ENCODE measurements at regions not wholly inside any gene's neighbourhood (a gene's known extent, or its start where the extent isn't known, plus 50 kb on each side); places are given as distances from the start of the nearest gene placed in this dataset.

DNA sequence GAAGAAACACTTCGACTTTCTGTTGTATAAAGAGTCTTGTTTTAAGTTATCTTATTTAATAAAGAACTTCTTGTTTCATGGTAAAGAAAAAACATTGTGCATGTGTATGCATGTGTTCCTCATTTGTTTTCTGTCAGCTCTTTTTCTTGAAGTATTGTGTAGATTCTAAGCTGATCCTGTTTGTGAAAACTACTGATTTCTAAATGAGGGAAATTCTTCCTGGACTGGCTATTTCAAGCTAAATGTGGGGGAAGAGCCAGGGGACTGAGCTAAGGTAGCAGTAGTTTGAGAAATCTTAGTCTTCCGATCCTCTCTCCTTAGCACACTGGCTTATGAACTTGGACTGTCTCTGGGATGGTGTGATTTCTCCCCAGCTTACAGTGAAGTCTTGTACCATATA is 56.4 kb upstream of the RBMS1 start:
- Mint-ChIP-seq H3K4me3 (no peak overlapping the region), H3K27ac (no peak overlapping the region), H3K9me3 (peaks cover 3% of the 10 kb centered on the region), H3K4me1 (ENCODE audit: low read depth) (peaks cover 1% of the 10 kb centered on the region), H3K36me3 (ENCODE audit: low read depth) (no peaks in the 10 kb centered on the region), H3K27me3 (ENCODE audit: low read depth) (no peaks in the 10 kb centered on the region)

DNA sequence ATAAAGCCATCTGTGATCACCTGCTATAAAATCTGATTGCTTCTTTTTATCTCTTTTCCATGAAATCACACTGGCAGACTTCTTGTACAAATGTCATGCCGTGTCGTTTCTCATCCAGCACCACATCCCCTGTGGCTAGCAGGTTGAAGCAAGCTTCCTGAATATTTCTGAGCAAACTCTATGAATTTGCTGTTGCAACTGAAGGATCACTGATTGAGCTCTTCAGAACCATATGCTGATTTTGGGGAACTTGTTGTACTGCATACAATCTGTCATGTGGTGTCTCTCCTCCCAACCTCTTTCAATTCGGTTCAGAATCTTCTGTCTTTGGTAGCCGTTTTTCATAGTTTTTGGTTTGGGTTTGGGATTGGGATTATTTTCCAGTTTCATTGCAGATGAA is 57.7 kb upstream of the RBMS1 start:
- peaks cover 1% of the 10 kb centered on the region for H3K4me1 Mint-ChIP-seq (ENCODE audit: low read depth)
- no peak overlapping the region for H3K4me3 Mint-ChIP-seq
- peaks cover 3% of the 10 kb centered on the region for H3K9me3 Mint-ChIP-seq
- H3K36me3 Mint-ChIP-seq (ENCODE audit: low read depth) = no peaks in the 10 kb centered on the region
- H3K27ac Mint-ChIP-seq = no peak overlapping the region
- H3K27me3 Mint-ChIP-seq (ENCODE audit: low read depth) = peaks cover under 1% of the 10 kb centered on the region

DNA sequence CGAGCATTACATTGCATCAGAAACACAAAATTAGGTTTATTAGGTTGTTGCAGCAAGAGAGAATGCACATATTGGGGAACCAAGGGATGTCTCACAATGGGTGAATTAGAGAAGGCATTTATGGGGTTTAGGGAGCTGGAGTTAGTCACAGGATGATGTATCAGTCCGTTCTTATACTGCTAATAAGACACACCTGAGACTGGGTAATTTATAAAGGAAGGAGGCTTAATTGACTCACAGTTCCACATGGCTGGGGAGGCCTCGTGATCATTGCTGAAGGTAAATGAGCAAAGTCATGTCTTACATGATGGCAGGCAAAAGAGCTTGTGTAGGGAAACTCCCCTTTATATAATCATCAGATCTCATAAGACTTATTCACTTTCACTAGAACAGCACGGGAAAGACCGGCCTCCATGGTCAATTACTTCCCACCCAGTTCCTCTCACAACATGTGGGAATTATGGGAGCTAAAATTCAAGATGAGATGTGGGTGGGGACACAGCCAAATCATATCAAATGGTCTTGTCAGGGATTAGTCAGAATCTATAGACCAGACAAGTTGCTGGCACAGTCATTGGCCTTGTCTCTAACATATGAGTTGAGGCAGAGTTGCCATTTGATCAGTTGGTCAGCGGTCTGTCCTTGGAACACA is 61.9 kb upstream of the RBMS1 start:
- H3K27me3 Mint-ChIP-seq (ENCODE audit: low read depth) = peaks cover 3% of the 10 kb centered on the region
- H3K4me1 Mint-ChIP-seq (ENCODE audit: low read depth) = peaks cover 1% of the 10 kb centered on the region
- no peak overlapping the region for H3K27ac Mint-ChIP-seq
- H3K36me3 Mint-ChIP-seq (ENCODE audit: low read depth) = no peaks in the 10 kb centered on the region
- H3K9me3 Mint-ChIP-seq = peaks cover 7% of the 10 kb centered on the region
- H3K4me3 Mint-ChIP-seq = no peak overlapping the region

DNA sequence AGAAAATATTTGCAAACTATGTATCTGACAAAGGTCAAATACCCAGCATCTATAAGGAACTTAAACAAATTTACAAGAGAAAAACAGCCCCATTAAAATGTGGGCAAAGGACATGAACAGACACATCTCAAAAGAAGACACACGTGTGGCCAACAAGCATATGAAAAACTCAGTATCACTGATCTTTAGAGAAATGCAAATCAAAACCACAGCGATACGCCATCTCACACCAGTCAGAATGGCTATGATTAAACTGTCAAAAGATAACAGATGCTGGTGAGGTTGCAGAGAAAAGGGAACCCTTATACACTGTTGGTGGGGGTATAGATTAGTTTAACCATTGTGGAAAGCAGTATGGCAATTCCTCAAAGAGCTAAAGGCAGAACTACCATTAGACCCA is 64.3 kb upstream of the RBMS1 start:
- peaks cover 3% of the 10 kb centered on the region for H3K27me3 Mint-ChIP-seq (ENCODE audit: low read depth)
- no peak overlapping the region for H3K4me3 Mint-ChIP-seq
- no peaks in the 10 kb centered on the region for H3K36me3 Mint-ChIP-seq (ENCODE audit: low read depth)
- H3K27ac Mint-ChIP-seq = no peak overlapping the region
- peaks cover 7% of the 10 kb centered on the region for H3K9me3 Mint-ChIP-seq
- H3K4me1 Mint-ChIP-seq (ENCODE audit: low read depth) = no peaks in the 10 kb centered on the region

DNA sequence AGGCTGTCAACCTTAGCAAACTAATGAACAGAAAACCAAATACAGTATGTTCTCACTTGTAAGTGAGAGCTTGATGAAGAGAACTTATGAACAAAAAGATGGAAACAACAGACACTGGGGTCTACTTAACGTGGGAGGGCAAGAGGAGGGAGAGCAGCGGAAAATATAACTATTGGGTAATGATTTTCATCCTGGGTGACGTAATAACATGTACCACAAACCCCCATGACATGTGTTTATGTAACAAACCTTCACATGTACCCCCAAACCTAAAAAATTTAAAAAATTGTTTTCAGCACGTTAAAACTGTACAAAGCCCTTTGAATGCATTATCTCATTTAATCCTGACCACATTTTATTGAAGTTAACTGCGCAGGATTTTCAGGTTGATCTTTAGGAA is 64.9 kb upstream of the RBMS1 start:
- Mint-ChIP-seq H3K27me3 (ENCODE audit: low read depth) (peaks cover 3% of the 10 kb centered on the region), H3K4me1 (ENCODE audit: low read depth) (no peaks in the 10 kb centered on the region), H3K9me3 (peaks cover 7% of the 10 kb centered on the region), H3K27ac (no peak overlapping the region), H3K36me3 (ENCODE audit: low read depth) (no peaks in the 10 kb centered on the region), H3K4me3 (no peak overlapping the region)

DNA sequence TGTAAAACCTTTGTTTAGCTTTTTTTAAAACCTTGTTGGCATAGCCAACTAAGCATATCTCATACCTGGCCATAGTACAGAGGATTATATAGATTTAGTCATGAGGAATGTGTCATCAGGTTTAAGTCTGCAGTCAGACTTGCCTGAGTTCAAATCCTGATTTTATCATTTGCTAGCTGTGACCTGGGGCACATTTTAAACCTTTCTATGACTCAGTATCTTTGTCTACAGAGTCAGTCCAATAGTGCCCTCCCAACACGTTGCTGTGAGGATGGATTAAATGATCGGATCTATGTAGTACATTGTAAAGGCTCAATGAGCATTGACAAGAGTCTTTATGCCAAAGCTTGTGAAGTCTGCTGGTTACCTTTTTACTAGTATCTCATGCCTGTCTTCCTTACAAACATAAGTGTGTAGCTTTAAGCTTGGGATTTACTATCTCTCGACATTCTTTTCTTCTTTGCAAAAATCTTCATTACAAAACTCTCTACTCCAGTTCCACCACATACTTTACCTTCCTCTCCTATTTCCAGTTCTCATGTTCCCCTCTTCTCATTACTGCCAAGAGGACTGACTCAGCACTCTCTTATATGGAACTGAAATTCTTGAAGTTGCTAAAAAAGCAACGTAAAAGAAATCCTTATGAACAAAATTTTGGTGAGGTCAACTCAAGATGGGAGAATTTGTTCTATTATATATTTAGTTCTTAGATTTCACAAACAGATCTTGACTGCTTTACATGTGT is 68.1 kb upstream of the RBMS1 start:
- H3K36me3 Mint-ChIP-seq (ENCODE audit: low read depth) = no peaks in the 10 kb centered on the region
- H3K4me3 Mint-ChIP-seq = no peak overlapping the region
- no peak overlapping the region for H3K27ac Mint-ChIP-seq
- H3K9me3 Mint-ChIP-seq = peaks cover 7% of the 10 kb centered on the region
- H3K4me1 Mint-ChIP-seq (ENCODE audit: low read depth) = no peaks in the 10 kb centered on the region
- no peaks in the 10 kb centered on the region for H3K27me3 Mint-ChIP-seq (ENCODE audit: low read depth)

DNA sequence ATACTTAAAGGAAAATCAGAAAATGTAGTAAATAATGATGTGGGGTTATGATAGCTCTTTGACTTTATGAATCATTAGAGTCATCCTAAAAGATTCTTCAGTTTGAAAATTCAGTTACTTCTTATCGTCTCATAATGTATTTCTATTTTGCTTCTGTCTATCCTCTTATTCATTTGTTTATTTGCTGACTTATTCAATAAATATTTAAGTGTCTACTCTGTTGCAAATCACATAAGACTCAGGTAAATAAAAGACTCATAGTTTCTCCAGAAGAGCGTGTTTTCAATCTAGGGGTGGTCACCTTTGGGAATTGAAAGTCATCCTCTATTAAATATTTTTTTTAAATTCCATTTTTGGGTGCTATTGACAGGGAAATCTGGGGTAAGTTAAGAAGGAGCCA is 69.1 kb upstream of the RBMS1 start:
- no peaks in the 10 kb centered on the region for H3K27me3 Mint-ChIP-seq (ENCODE audit: low read depth)
- no peak overlapping the region for H3K4me3 Mint-ChIP-seq
- no peaks in the 10 kb centered on the region for H3K36me3 Mint-ChIP-seq (ENCODE audit: low read depth)
- peaks cover 7% of the 10 kb centered on the region for H3K9me3 Mint-ChIP-seq
- no peaks in the 10 kb centered on the region for H3K4me1 Mint-ChIP-seq (ENCODE audit: low read depth)
- no peak overlapping the region for H3K27ac Mint-ChIP-seq

DNA sequence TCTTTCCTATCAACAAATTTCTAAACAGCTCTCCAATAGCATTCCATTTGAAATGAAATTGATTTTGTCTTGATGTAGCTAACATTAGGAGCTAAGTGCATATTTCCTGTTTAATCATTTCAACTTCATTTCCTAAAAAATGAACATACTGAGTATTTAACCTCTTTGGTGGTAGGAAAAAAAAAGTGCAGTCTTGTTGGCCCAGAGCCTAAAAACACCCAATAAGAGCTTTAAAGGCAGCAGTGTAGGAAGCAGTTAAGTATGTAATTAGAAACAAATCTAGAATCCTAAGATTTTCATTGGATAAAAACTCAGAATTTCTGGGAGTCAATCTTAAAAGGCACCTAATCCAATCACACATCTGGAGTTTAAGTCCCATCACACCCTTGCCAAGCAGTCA is 71.0 kb upstream of the RBMS1 start:
- Mint-ChIP-seq H3K4me1 (ENCODE audit: low read depth) (no peaks in the 10 kb centered on the region), H3K27me3 (ENCODE audit: low read depth) (no peaks in the 10 kb centered on the region), H3K27ac (no peak overlapping the region), H3K36me3 (ENCODE audit: low read depth) (no peaks in the 10 kb centered on the region), H3K9me3 (peaks cover 4% of the 10 kb centered on the region), H3K4me3 (no peak overlapping the region)

DNA sequence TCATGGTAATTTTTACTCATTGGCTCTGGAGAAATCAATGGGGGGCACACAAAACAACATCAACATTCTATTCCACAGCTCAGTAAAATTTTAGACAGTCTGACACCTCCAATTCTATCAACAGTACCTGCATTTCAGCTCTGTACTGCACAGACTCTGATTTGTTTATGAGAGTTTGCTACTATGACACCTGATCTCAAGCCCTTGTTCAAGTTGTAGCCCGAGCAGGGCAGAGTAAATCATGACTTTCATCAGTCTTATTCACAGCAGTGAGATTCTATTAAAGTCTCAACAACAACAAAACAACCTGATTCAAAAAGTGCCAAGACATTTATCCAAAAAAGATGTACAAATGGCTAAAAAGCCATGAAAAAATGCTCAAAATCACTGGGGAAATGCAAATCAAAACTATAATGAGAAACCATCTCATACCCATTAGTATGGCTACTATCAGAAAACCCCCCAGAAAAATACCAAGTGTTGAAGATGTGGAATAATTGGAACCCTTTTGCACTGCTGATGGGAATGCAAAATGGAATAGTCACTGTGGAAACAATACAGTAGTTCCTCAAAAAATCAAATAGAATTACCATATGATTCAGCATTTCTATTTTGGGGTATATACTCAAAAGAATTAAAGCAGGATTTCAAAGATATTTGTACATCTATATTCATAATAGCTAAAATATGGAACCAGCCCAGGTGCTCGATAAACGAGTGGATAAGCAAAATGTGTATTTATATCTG is 71.7 kb upstream of the RBMS1 start:
- no peak overlapping the region for H3K4me3 Mint-ChIP-seq
- H3K4me1 Mint-ChIP-seq (ENCODE audit: low read depth) = no peaks in the 10 kb centered on the region
- no peaks in the 10 kb centered on the region for H3K36me3 Mint-ChIP-seq (ENCODE audit: low read depth)
- H3K9me3 Mint-ChIP-seq = peaks cover 2% of the 10 kb centered on the region
- H3K27ac Mint-ChIP-seq = no peak overlapping the region
- H3K27me3 Mint-ChIP-seq (ENCODE audit: low read depth) = no peaks in the 10 kb centered on the region

DNA sequence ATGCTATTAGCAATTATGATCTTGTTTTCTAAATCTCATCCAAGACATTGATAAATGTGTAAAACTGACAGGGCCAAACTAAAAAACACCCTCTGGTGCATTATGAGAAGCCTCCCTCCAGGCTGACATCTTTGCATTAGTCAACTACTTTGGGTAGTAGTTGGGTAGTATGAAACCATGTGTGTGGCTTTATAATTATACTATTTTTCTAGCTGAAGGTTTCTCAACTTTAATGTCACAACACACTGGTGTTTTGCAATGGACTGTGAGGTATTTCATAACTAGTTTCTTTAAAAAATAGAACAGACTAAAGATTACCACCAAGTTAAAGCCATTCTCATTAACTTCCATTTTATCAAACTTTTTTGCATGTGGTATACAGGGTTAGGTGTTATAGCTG is 73.1 kb upstream of the RBMS1 start:
- H3K36me3 Mint-ChIP-seq (ENCODE audit: low read depth) = no peaks in the 10 kb centered on the region
- no peak overlapping the region for H3K4me3 Mint-ChIP-seq
- H3K4me1 Mint-ChIP-seq (ENCODE audit: low read depth) = no peaks in the 10 kb centered on the region
- H3K27me3 Mint-ChIP-seq (ENCODE audit: low read depth) = no peaks in the 10 kb centered on the region
- no peaks in the 10 kb centered on the region for H3K9me3 Mint-ChIP-seq
- H3K27ac Mint-ChIP-seq = no peak overlapping the region

DNA sequence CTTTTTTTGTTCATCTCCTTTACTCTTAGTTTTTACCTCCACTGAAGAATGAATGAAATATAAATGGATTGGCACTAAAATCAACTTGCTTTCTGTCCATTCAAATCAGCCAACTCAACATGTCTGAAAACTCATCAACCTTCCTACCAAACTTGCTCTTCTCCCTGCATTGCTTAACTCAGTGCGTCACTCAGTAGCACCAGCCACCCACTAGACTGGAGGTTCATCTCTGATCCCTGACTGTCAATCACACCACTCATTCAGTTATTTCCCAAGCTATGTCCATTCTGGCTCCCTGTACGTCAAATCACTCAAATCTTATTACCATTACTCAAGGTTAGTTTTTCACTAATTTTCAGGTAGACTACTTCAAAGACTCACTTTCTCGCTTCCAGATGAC is 75.2 kb upstream of the RBMS1 start:
- H3K27ac Mint-ChIP-seq = no peak overlapping the region
- H3K4me1 Mint-ChIP-seq (ENCODE audit: low read depth) = no peaks in the 10 kb centered on the region
- H3K27me3 Mint-ChIP-seq (ENCODE audit: low read depth) = no peaks in the 10 kb centered on the region
- peaks cover 4% of the 10 kb centered on the region for H3K9me3 Mint-ChIP-seq
- H3K4me3 Mint-ChIP-seq = no peak overlapping the region
- H3K36me3 Mint-ChIP-seq (ENCODE audit: low read depth) = no peaks in the 10 kb centered on the region

DNA sequence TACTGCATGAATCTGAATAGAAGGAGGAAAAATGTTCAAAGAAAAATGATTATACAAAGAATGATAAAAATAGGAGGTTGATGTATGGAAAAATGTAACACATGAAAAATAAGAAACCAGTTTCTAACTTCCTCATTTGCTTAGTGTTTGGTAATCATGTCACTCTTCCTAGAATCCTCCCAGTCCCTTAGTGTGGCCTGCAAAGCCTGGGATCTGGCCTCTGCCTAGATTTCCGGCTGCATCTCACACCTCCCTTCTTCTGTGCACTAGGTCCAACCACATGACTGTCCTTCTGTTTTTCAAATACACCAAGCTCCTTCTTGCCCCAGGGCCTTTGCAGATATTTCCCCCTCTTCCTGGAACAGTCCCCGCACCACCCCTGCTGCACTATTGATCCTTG is 76.8 kb upstream of the RBMS1 start:
- Mint-ChIP-seq H3K4me1 (ENCODE audit: low read depth) (no peaks in the 10 kb centered on the region), H3K27me3 (ENCODE audit: low read depth) (no peaks in the 10 kb centered on the region), H3K9me3 (peaks cover 4% of the 10 kb centered on the region), H3K4me3 (no peak overlapping the region), H3K27ac (no peak overlapping the region), H3K36me3 (ENCODE audit: low read depth) (no peaks in the 10 kb centered on the region)

DNA sequence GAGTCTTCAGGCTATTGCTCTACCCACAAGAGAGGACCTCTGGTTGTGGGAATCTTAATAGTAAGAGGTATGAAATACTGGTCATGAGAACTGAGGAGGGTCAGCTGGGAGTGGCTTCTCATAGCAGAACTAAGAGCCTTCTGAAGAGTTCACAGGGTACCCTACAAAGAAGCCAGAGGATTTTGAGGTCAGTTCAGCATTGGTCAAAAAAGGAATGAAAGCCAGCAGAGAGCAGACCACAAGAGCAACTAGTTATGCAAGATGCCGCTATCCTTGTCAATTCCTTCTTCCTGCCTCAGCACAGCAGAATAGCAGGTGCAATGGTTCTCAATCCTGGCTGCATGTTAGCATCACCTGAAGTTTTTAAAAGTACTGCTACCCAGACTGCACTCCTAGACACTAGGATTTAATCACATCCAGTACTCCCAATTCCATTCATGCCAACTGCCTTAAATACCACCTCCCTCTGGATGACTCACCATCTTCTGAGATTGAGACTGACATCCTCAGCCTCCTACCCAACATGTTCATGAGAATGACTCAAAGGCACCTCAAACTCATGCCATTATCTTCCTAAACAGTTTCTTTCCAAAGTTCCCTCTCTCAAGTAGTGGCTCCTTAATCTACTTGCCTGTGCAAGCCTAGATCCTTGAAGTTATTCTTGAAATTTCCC is 81.0 kb upstream of the RBMS1 start:
- Mint-ChIP-seq H3K4me3 (no peak overlapping the region), H3K9me3 (peaks cover 4% of the 10 kb centered on the region), H3K4me1 (ENCODE audit: low read depth) (no peaks in the 10 kb centered on the region), H3K27ac (no peak overlapping the region), H3K27me3 (ENCODE audit: low read depth) (no peaks in the 10 kb centered on the region), H3K36me3 (ENCODE audit: low read depth) (no peaks in the 10 kb centered on the region)

DNA sequence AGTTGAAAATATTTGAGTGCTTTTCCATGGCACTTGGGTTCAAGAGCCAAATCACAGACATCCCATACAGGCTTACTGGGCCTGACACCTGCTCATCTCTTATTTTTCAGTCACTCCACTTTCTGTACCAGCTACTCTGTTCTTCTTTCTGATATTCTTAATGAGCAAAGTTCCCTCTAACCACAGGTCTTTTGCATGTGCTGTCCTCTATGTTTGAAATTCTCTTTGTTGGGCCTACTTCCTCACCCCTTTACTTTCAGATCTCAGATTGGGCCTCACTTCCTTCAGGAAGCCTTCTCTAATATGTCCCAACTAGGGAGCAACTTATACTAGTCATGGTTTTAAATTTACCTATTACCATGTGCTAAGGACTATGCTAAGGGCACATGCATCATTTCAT is 81.8 kb upstream of the RBMS1 start:
- no peaks in the 10 kb centered on the region for H3K27me3 Mint-ChIP-seq (ENCODE audit: low read depth)
- H3K4me3 Mint-ChIP-seq = no peak overlapping the region
- no peaks in the 10 kb centered on the region for H3K4me1 Mint-ChIP-seq (ENCODE audit: low read depth)
- H3K27ac Mint-ChIP-seq = no peak overlapping the region
- H3K36me3 Mint-ChIP-seq (ENCODE audit: low read depth) = no peaks in the 10 kb centered on the region
- H3K9me3 Mint-ChIP-seq = peaks cover 4% of the 10 kb centered on the region

All from T-helper 1 cell treated with Interleukin-12 subunit alpha and Interleukin-12 subunit beta and Interleukin-4 antibody, amounts not matched to agents 30 μg/mL and 1 μg/mL, for 36 hours (primary cell).